Neural progenitor cell (in vitro differentiated cells): ENCODE measurements at regions not wholly inside any gene's neighbourhood (a gene's known extent, or its start where the extent isn't known, plus 50 kb on each side); places are given as distances from the start of the nearest gene placed in this dataset.

Experiments
- EZH2 ChIP-seq: fragments of 200-600 bp; sonication (generic); IDR thresholded peaks from 2 replicates; pipeline ENCODE4 v1.6.1; 2017; ENCODE audit warnings: antibody characterized with exemption, mild to moderate bottlenecking, moderate library complexity
- EZH2phosphoT487 ChIP-seq: fragments of 200-600 bp; sonication (generic); IDR thresholded peaks from 2 replicates; pipeline ENCODE4 v1.6.1; 2017; ENCODE audit warnings: antibody characterized with exemption
- TF ChIP-seq, protein P1 (sequence below): fragments of 200-600 bp; sonication (generic); IDR thresholded peaks from 2 replicates; pipeline ENCODE4 v1.5.1; 2017; ENCODE audit warnings: antibody characterized with exemption, mild to moderate bottlenecking

DNA sequence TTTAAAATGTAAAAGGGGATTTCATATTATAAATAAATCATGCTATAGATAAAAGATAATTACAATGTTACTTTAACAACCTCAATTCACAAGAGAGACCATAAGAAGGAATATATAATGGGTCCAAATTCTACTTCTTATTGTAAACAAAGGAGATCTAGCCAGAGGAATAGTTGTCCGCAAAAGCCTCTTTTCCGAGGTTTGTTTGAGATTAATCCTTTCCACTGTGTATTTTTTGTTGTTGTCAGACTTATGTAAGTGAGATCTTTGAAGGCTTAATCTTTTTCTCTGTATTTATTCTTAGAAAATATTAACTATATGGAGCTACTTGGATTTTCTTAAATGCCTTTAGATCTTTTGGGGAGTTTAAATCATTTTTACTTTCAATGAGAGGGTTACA, 1299.3 kb upstream of the WWC1 start:
- TF ChIP-seq, protein P1, sequence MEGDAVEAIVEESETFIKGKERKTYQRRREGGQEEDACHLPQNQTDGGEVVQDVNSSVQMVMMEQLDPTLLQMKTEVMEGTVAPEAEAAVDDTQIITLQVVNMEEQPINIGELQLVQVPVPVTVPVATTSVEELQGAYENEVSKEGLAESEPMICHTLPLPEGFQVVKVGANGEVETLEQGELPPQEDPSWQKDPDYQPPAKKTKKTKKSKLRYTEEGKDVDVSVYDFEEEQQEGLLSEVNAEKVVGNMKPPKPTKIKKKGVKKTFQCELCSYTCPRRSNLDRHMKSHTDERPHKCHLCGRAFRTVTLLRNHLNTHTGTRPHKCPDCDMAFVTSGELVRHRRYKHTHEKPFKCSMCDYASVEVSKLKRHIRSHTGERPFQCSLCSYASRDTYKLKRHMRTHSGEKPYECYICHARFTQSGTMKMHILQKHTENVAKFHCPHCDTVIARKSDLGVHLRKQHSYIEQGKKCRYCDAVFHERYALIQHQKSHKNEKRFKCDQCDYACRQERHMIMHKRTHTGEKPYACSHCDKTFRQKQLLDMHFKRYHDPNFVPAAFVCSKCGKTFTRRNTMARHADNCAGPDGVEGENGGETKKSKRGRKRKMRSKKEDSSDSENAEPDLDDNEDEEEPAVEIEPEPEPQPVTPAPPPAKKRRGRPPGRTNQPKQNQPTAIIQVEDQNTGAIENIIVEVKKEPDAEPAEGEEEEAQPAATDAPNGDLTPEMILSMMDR: no peak
- TF ChIP-seq EZH2: no peak
- no peak for TF ChIP-seq EZH2phosphoT487
